Heart left ventricle (tissue), 16 donors: ENCODE measurements at regions not wholly inside any gene's neighbourhood (a gene's known extent, or its start where the extent isn't known, plus 50 kb on each side); places are given as distances from the start of the nearest gene placed in this dataset.

ENCODE experiments used
- ATAC-seq, 4 donors: fragments of 200-7000 bp; cut with Tn5 transposase; one replicate each; pipeline ENCODE4 v1.9.1; 2020 to 2022; ENCODE audit warnings: moderate library complexity in 4 of 4, mild to moderate bottlenecking in 3 of 4, moderate number of reproducible peaks in 1 of 4
- DNase-seq, 5 donors: peaks; one replicate each; pipeline ENCODE4 v3.0.0-alpha.2; 2020
- H3K27ac ChIP-seq, 12 donors: fragments of 200-600 bp; sonication (generic) in 4 of 12; one replicate each; pipeline versions ENCODE4 v1.5.0 to v1.8.0; 2016 to 2022; ENCODE audit warnings: mild to moderate bottlenecking in 2 of 12
- H3K27me3 ChIP-seq, 9 donors: fragments of 200-600 bp; sonication (generic) in 2 of 9; one replicate each; pipeline versions ENCODE4 v1.5.1 to v1.8.0; 2016 to 2022; ENCODE audit warnings: mild to moderate bottlenecking in 3 of 9
- H3K36me3 ChIP-seq, 9 donors: fragments of 200-600 bp; sonication (generic) in 2 of 9; one replicate each; pipeline versions ENCODE4 v1.5.0 to v1.8.0; 2018 to 2022; ENCODE audit warnings: mild to moderate bottlenecking in 2 of 9
- H3K4me1 ChIP-seq, 12 donors: fragments of 200-600 bp; sonication (generic) in 4 of 12; one replicate each; pipeline versions ENCODE4 v1.5.0 to v1.8.0; 2016 to 2022; ENCODE audit warnings: mild to moderate bottlenecking in 3 of 12
- H3K4me3 ChIP-seq, 12 donors: fragments of 200-600 bp; sonication (generic) in 4 of 12; one replicate each; pipeline versions ENCODE4 v1.5.0 to v1.8.0; 2017 to 2022; ENCODE audit warnings: mild to moderate bottlenecking in 9 of 12, moderate library complexity in 4 of 12
- H3K9me3 ChIP-seq, 12 donors: fragments of 200-600 bp; sonication (generic) in 4 of 12; one replicate each; pipeline versions ENCODE4 v1.5.0 to v1.8.0; 2016 to 2022; ENCODE audit warnings: mild to moderate bottlenecking in 1 of 12
- CTCF ChIP-seq, 12 donors: fragments of 200-600 bp; sonication (generic) in 4 of 12; IDR thresholded peaks; one replicate each; pipeline versions ENCODE4 v1.5.0 to v1.8.0; 2018 to 2022; ENCODE audit warnings: antibody characterized with exemption in 12 of 12, mild to moderate bottlenecking in 5 of 12
- POLR2A ChIP-seq, 2 donors: fragments of 450-650 bp; IDR thresholded peaks; one replicate each; pipeline ENCODE4 v1.6.1; 2017; ENCODE audit warnings: antibody characterized with exemption in 2 of 2, mild to moderate bottlenecking in 2 of 2, moderate library complexity in 2 of 2
- WGBS, 4 donors: extraction: QIAGEN DNeasy Blood & Tissue Kit in 2 of 4; methylation state at CpG; one replicate each; pipeline versions ENCODE4 v1.1.5 to v1.1.7; 2013 to 2018; 5-methylcytosine and 5-hydroxymethylcytosine counted together
- intact Hi-C, 10 donors: fragments of 100-400 bp; cut with DNase I; formaldehyde crosslinking; loops; one replicate each; pipeline versions ENCODE4 v1.11.1 to v1.14.2; 2022
- donor health status: ischemic (EF 13 %, LVEDD 7.1; RV severe dilation, severe dysfunction).
- donor health status: healthy with polysubstance abuse.
- donor health status: DM: no; HTN: yes; CAD: no.
- donor health status: DM: no; HTN: no; CAD: no.
- donor health status: ischemic (EF 25% LVEDD 6.9; RV normal size, moderate dysfunction).
- donor health status: ischemic (EF 25% LVEDD 5.7; RV mildly dilated, moderate dysfunction).
- donor health status: healthy.
- donor health status: DM: yes; HTN: yes; CAD: no.
- donor health status: ischemic (EF 35%, LVEDD 5.7; RV mildly dilated, moderate dysfunction).
- donor health status: nonischemic (EF 11% LVEDD 7.7; RV severe dilation, severe dysfunction).
- donor health status: DM: yes; HTN: yes; CAD: no.
- donor health status: PGD.
- donor health status: ischemic (EF 29% LVEDD 5.4; RV normal size, mild dysfunction).
- donor health status: nonischemic (EF 23%, LVEDD 6.1; RV moderate dilation, normal function).

DNA sequence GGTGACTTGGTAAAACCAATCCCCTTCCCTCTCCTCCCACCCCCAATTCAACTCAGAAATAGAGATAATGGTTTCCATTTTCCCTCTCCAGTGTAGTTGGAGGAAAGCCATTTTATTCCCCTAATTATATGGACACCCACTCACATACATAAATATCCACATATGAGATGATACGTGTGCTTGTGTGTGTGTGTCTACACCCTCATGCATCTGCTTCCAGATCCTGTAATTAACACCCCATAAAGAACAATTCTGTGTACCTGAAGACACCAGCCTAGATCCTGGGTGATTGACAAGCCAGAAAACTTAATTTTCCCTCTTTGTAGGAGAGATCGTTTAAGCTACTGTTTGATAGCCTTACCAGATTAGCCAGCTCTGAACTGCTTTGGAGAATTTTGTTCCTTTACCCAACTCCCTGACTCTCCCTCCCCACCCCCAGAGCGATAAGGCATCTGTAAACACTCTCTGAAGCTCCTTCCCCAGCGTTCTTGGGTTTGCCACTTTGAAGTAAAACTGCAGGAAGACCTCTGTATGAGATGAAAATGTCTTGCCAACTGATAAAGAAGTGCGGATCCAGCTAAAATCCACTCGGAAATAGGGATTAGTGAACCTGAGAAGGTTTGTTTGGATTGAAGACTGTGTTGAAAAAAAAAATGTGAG, 175.7 kb downstream of the RGS9 start:
- no peak overlapping the region for H3K4me3 ChIP-seq
- TF ChIP-seq POLR2A (IDR thresholded peaks at IDR 0.05) (no peak), CTCF (IDR thresholded peaks at IDR 0.05) (no peak)
- peaks cover 0 to 29% (median 6%) of the 10 kb centered on the region in 9 donors for H3K27me3 ChIP-seq
- ATAC-seq (no peak), DNase-seq (no peak)
- WGBS, 4 donors, result 25 to 36% (median 31%) methylated on average over 6 of the region's 6 CpGs
- no peaks in the 10 kb centered on the region for H3K36me3 ChIP-seq
- no peak overlapping the region for H3K27ac ChIP-seq
- no peaks in the 10 kb centered on the region for H3K9me3 ChIP-seq
- H3K4me1 ChIP-seq, result no peaks in the 10 kb centered on the region
- intact Hi-C loops, result no loop called here

DNA sequence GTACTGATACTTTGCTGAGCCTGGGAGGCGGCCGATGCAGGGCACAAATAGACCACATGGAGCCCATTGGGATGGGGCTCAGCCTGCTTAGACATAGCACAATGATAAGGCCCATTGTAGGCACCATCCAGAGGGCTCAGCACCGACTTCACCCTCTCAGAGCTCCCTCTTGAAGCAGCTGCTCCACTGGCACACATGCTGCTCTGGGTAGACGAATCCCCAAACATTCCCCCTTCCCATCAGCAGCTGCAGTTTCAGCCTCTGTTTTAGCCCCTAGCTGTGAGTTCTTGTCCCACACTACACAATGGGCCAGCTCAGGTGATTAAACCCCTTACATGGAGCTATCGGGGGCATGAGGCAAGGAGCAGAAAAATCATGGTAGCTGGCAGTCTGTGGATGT, 174.1 kb downstream of the RGS9 start:
- Histone ChIP-seq H3K36me3 (no peaks in the 10 kb centered on the region), H3K4me3 (no peak overlapping the region), H3K27ac (no peak overlapping the region), H3K27me3 (peaks cover 0 to 29% (median 6%) of the 10 kb centered on the region in 9 donors), H3K9me3 (peaks cover 0 to under 1% (median 0%) of the 10 kb centered on the region in 12 donors), H3K4me1 (no peaks in the 10 kb centered on the region)
- TF ChIP-seq POLR2A (IDR thresholded peaks at IDR 0.05), result no peak
- no peak for TF ChIP-seq CTCF (IDR thresholded peaks at IDR 0.05)
- DNase-seq, result no peak
- intact Hi-C loops, result no loop called here
- 81 to 89% (median 86%) methylated on average over 4 to 5 of the region's 5 CpGs for WGBS, 4 donors
- no peak for ATAC-seq

DNA sequence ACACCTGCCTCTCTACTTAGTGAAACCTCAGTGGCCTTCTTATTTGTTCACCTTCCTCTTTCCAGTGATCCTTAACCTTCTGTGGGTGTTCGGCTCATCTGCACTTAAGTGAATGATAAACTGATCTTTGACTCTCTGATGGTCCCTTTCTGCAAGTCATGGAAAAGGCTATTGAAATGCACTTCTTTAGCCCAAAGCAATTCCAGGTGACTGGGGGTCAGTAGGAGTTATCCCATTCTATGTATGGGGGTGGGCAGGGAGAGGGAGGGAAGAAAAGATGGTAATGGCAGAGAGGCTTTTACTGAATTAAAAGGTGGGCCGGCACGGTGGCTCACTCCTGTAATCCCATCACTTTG, 170.8 kb downstream of the RGS9 start:
- H3K27ac ChIP-seq, result no peak overlapping the region
- WGBS, 4 donors, result 81 to 95% (median 89%) methylated on average over 3 of the region's 3 CpGs
- H3K36me3 ChIP-seq, result no peaks in the 10 kb centered on the region
- TF ChIP-seq CTCF (IDR thresholded peaks at IDR 0.05), result no peak
- TF ChIP-seq POLR2A (IDR thresholded peaks at IDR 0.05), result no peak
- no peak overlapping the region for H3K4me3 ChIP-seq
- ATAC-seq, result no peak
- peaks cover 0 to 7% (median 0%) of the 10 kb centered on the region in 12 donors for H3K9me3 ChIP-seq
- peaks cover 0 to 12% (median 0%) of the 10 kb centered on the region in 9 donors for H3K27me3 ChIP-seq
- H3K4me1 ChIP-seq, result no peaks in the 10 kb centered on the region
- no peak for DNase-seq
- intact Hi-C loops, result no loop called here

DNA sequence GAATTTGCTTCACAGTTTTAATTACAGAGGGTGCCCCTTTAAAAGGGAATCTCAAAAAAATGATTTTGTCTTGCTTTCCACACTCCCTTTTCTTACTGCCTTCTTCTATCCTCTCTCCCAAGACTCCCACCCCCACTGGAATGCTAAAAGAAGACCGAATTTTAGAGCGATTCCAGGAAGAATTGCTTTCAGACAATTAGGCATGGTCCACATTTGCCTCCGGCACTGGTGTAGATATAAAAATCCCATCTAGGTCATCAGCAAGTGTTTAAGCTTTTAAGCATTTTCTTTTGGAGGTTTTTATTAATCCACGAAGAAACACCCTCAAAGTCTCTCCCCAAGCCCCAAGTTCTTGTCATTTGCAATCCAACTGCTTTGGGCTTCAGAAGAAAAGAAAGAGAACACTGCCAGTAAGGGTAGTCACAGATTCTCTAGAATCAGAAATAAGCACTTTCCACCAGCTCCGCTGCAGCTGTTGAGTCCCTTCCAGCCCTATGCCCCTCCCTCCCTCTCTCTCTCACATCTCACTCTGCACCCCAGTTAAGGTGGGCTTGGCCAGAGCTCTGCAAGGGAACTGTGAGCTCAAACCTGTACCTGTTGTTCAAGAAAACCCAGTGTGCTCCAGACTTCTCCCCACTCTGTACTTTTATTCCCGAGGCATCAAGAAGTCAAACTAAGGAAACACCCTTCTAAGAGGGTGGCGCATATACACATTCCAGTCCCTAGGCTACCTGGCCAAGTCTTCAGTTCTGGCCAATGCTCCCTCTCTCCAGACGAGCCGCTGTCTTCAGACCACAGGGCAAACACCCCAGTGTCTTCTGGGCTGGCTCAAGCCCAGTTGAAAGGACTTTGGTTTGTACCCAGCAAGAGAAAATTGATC, 170.2 kb downstream of the RGS9 start:
- no peaks in the 10 kb centered on the region for H3K4me1 ChIP-seq
- intact Hi-C loops, result no loop called here
- 67 to 76% (median 73%) methylated on average over 9 of the region's 9 CpGs for WGBS, 4 donors
- no peak overlapping the region for H3K4me3 ChIP-seq
- H3K27ac ChIP-seq, result no peak overlapping the region
- no peak for TF ChIP-seq CTCF (IDR thresholded peaks at IDR 0.05)
- TF ChIP-seq POLR2A (IDR thresholded peaks at IDR 0.05), result no peak
- H3K36me3 ChIP-seq, result no peaks in the 10 kb centered on the region
- peaks cover 0 to 11% (median 0%) of the 10 kb centered on the region in 9 donors for H3K27me3 ChIP-seq
- H3K9me3 ChIP-seq, result peaks cover 0 to 7% (median 0%) of the 10 kb centered on the region in 12 donors
- ATAC-seq (no peak), DNase-seq (no peak)
